GM19239 (cell line): ENCODE measurements at regions not wholly inside any gene's neighbourhood (a gene's known extent, or its start where the extent isn't known, plus 50 kb on each side); places are given as distances from the start of the nearest gene placed in this dataset.

ENCODE experiments used
- DNase-seq: peaks from one replicate; pipeline ENCODE4 v3.0.0; 2011; ENCODE audit warnings: low spot score; ENCODE audit not compliant: insufficient read length
- FAIRE-seq: peaks from 2 replicates; lab custom pipeline; 2011; peaks lifted over from hg19 to GRCh38; lab: Jason Lieb, UNC

- FAIRE-seq = no peak
- peak; percentile 32 for DNase-seq
These were observed 277.0 kb downstream of the PTPRU start for GRCh38 chr1:29513357-29513756.

- DNase-seq (no peak), FAIRE-seq (no peak)
These were observed 275.1 kb downstream of the PTPRU start for GRCh38 chr1:29511436-29511835.

DNA sequence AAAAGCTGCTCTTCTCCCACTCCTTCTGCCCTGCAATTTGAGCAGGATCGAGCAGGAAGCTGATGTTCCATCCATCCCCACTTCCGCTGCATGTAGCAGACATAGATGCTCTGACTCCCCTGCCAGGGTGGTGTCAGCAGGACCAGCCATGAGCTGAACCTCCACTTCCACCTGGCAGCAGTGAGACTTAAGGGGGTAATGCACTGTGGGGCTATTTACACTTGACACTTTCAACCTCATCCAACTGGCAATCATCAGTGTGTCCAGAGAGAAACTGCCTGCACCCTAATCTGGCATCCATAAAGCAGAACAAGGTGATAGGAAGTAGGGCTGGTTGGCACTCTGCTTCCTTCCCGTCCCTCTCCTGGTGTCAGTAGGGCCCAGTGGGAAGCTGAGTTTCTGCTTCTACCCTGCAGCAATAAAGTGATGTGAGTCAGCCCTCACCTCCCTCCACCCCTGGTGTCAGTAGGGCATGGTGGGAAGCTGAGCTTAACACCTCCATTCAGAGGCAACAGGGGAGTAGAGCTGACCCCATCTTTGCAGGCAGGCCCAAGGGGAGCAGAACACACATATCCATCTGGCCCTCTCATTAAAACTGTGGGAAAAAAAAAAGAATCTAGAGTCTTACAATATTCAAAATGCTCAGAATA is 272.3 kb downstream of the PTPRU start:
- FAIRE-seq (no peak), DNase-seq (no peak)

DNA sequence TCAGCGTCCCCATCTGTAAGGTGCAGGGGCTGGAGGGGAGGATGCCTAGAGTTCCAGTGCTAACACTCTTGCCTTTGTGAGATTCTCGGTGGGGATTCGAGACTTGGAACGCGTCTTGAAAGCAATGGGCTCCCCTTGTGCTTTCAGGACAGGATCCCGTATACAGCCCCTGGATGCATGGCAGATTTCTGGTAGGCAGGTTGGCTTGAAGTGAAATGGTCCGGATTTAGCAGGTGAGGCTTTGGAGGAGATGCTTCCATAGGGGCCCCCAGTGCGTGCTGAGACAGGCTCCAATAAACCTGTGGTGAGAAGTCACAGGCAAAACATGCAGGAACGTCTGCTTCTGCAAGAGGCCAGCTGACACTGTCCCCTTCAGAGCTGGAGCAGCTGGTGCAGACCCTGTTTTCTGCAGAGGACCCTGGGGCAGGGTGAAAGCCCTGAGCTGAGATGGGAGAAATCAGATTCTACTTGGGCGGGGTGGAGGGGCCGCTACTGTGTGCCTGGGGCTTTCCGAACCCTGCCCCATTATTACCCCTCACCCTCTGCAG is 270.4 kb downstream of the PTPRU start:
- DNase-seq (no peak), FAIRE-seq (no peak)

GRCh38 chr1:29505532-29506220 is 269.4 kb downstream of the PTPRU start:
- FAIRE-seq = no peak
- no peak for DNase-seq

- FAIRE-seq (no peak), DNase-seq (no peak)
These were observed 268.5 kb downstream of the PTPRU start for GRCh38 chr1:29504709-29505410.

- FAIRE-seq (no peak), DNase-seq (no peak)
These were observed 267.9 kb downstream of the PTPRU start for GRCh38 chr1:29504196-29504595.

- DNase-seq (no peak), FAIRE-seq (no peak)
These were observed 266.9 kb downstream of the PTPRU start for GRCh38 chr1:29502911-29503840.

DNA sequence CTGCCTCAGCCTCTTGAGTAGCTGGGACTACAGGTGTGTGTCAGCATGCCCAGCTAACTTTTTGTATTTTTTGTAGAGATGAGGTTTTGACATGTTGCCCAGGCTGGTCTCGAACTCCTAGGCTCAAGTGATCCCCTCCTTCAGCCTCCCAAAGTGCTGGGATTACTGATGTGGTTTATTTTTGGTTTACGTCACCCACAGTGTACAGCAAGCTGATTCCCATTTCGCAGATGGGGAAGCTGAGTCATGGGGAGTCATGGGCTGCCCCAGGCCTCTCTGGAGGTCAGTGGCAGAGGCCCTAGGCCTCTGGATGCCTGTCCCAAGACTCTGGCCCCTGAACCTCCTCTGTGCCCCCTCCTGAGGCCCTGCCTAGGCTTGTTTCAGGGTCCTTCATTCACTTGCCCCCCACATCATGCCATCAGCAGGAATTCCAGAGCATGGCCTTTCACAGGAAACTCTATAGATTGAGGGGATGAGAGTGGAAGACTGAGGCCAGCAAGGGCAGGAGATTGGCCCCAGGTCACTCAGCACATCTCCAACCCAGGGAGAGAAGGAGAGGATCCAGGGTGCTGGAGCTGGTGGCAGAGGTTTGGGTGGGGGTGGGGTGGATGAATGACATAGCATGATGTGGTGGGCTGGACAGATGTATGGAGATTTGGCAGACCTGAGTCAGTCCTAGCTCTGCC is 266.0 kb downstream of the PTPRU start:
- DNase-seq = no peak
- no peak for FAIRE-seq

- no peak for FAIRE-seq
- no peak for DNase-seq
These were observed 265.1 kb downstream of the PTPRU start for GRCh38 chr1:29501227-29501976.

GRCh38 chr1:29500651-29501050 is 264.3 kb downstream of the PTPRU start:
- no peak for FAIRE-seq
- no peak for DNase-seq

GRCh38 chr1:29500041-29500440 is 263.7 kb downstream of the PTPRU start:
- no peak for DNase-seq
- FAIRE-seq = no peak

GRCh38 chr1:29499104-29499650 is 262.9 kb downstream of the PTPRU start:
- FAIRE-seq (no peak), DNase-seq (no peak)

DNA sequence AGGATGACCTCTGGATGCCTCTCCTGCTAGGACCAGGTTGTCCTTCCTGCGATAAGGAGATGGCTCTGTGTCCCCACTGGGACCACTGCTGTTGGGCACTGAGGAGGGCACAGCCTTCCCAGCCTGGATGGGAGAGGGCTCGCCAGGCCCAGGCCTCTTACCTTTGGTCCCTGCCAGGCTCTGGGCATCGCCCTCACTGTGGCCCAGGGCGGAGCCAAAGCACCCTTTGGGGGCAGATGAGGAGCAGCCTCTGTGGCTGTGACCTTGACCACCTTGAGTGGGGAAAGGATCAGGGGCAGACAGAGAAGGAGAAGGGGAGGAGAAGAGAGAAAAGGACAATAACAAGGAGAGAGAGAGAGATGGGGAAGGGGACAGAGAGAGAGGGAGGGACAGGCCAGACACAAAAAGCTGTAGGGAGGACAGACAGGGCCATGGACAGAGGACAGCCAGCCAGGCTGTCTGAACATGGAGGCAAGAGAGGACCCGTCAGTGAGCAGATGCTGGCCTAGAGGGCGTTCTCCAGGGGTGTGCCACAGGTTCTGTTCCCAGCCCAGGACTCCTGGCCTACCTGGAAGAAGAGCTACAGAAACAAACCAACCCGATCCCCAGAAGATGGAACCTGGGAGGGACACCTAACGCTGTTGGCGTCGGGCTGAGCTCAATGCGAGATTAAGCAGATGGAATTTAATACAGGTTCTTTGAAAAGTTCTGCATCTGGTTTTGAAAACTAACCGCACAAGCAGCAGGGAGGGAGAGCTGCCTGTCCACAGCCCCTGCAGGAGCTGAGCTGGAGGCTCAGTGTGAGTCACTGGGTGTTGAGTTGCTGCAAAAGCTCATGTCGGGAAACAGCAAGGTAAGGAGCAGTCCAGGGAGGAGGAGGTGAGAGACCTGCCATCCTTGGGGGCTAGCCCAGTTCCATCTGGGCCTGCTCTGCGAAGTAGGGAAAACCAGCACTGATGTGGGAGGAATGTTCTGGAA is 262.1 kb downstream of the PTPRU start:
- DNase-seq = no peak
- FAIRE-seq = no peak

DNA sequence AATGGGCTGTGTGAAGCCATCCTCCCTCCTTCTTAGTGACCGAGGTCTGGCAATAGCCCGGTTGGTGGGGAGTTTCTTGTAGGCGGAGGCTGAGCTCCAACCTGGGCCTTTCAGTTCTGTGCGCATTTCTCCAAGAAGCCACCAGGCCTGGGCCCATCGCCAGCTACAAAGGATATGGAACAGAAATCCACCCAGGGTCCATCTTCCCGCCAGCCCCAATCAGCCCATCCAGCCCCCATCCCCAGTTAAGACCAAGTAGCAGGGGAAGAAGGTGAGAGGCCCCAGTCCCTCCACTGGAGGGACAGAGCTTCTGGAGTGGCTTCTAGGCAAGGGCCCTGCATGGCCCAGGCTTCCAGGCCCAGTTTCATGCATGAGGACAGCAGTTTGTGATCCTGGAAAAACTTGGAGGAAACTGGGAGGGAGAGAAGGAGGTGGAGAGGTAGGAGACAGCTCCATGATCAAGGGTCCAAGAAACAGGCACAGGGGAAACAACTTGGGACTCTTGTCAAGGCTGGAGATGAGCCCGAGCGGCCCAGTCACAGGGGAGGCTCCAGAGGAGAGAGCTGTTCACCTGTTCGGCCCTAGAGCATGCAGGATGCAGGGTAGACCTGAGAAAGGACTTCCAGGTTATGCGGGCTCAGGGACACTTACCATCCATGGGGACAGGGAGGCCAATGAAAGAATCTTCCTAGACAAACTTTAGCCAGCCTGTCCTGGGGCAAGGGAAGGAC is 261.2 kb downstream of the PTPRU start:
- no peak for DNase-seq
- FAIRE-seq = no peak

GRCh38 chr1:29496701-29497100 is 260.4 kb downstream of the PTPRU start:
- DNase-seq (no peak), FAIRE-seq (no peak)
